Glomerular endothelial cell (primary cell): ENCODE measurements at regions not wholly inside any gene's neighbourhood (a gene's known extent, or its start where the extent isn't known, plus 50 kb on each side); places are given as distances from the start of the nearest gene placed in this dataset.

Source experiments
- DNase-seq: peaks from one replicate; pipeline ENCODE4 v3.0.0-alpha.2; 2011; ENCODE audit warnings: low read depth, low spot score; ENCODE audit errors: extremely low read depth

- no peak for DNase-seq
Measured at GRCh38 chr6:163837691-163838431, 423.3 kb downstream of the QKI start.

- no peak for DNase-seq
Measured at GRCh38 chr6:163836876-163837690, 422.6 kb downstream of the QKI start.

- no peak for DNase-seq
Measured at GRCh38 chr6:163835439-163836171, 421.1 kb downstream of the QKI start.

GRCh38 chr6:163834226-163834970 lies 419.9 kb downstream of the QKI start:
- DNase-seq = no peak

GRCh38 chr6:163831736-163832135 lies 417.2 kb downstream of the QKI start:
- DNase-seq = no peak

GRCh38 chr6:163830641-163831040 lies 416.1 kb downstream of the QKI start:
- DNase-seq = no peak

GRCh38 chr6:163828038-163828795 lies 413.7 kb downstream of the QKI start:
- no peak for DNase-seq

GRCh38 chr6:163827143-163827542 lies 412.6 kb downstream of the QKI start:
- no peak for DNase-seq

- DNase-seq = no peak
Measured at GRCh38 chr6:163826629-163827028, 412.1 kb downstream of the QKI start.

GRCh38 chr6:163825033-163825432 lies 410.5 kb downstream of the QKI start:
- no peak for DNase-seq

- DNase-seq = no peak
Measured at GRCh38 chr6:163823577-163823976, 409.1 kb downstream of the QKI start.

GRCh38 chr6:163820745-163821458 lies 406.4 kb downstream of the QKI start:
- DNase-seq = no peak

- DNase-seq = no peak
Measured at GRCh38 chr6:163820171-163820570, 405.7 kb downstream of the QKI start.

GRCh38 chr6:163818719-163819118 lies 404.2 kb downstream of the QKI start:
- no peak for DNase-seq

GRCh38 chr6:163816441-163816840 lies 401.9 kb downstream of the QKI start:
- no peak for DNase-seq

GRCh38 chr6:163815796-163816195 lies 401.3 kb downstream of the QKI start:
- DNase-seq = no peak

GRCh38 chr6:163814494-163815364 lies 400.2 kb downstream of the QKI start:
- no peak for DNase-seq

- no peak for DNase-seq
Measured at GRCh38 chr6:163813979-163814493, 399.5 kb downstream of the QKI start.
